AG09319 (cell line): ENCODE measurements at regions not wholly inside any gene's neighbourhood (a gene's known extent, or its start where the extent isn't known, plus 50 kb on each side); places are given as distances from the start of the nearest gene placed in this dataset.

ENCODE experiments used
- DNase-seq: peaks from one replicate; pipeline ENCODE4 v3.0.0-alpha.2; 2010; ENCODE audit warnings: low read depth; ENCODE audit errors: extremely low read depth
- TF ChIP-seq, protein P1 (sequence below): IDR thresholded peaks from 2 replicates; pipeline ENCODE4 v1.5.1; 2011; ENCODE audit warnings: low read depth, mild to moderate bottlenecking, inconsistent platforms, low read length, moderate library complexity

DNA sequence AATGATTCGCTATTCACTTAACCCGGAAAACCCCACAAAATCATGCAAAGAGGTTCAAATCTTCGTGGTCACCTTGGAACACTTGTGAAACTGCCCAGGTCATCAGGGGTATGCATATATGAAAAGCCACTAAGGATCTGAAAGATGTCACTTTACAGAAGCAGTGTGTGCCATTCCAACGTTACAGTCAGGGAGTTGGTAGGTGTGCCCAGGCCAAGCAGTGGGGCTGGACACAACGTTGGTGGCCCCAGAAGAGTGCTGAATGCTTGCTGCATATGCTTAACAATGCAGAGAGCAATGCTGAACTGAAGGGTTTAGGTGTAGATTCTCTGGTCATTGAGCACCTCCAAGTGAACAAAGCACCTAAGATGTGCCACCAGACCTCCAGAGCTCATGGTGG, 51.1 kb upstream of the EIF5 start:
- no peak for DNase-seq
- TF ChIP-seq, protein P1, sequence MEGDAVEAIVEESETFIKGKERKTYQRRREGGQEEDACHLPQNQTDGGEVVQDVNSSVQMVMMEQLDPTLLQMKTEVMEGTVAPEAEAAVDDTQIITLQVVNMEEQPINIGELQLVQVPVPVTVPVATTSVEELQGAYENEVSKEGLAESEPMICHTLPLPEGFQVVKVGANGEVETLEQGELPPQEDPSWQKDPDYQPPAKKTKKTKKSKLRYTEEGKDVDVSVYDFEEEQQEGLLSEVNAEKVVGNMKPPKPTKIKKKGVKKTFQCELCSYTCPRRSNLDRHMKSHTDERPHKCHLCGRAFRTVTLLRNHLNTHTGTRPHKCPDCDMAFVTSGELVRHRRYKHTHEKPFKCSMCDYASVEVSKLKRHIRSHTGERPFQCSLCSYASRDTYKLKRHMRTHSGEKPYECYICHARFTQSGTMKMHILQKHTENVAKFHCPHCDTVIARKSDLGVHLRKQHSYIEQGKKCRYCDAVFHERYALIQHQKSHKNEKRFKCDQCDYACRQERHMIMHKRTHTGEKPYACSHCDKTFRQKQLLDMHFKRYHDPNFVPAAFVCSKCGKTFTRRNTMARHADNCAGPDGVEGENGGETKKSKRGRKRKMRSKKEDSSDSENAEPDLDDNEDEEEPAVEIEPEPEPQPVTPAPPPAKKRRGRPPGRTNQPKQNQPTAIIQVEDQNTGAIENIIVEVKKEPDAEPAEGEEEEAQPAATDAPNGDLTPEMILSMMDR = no peak

DNA sequence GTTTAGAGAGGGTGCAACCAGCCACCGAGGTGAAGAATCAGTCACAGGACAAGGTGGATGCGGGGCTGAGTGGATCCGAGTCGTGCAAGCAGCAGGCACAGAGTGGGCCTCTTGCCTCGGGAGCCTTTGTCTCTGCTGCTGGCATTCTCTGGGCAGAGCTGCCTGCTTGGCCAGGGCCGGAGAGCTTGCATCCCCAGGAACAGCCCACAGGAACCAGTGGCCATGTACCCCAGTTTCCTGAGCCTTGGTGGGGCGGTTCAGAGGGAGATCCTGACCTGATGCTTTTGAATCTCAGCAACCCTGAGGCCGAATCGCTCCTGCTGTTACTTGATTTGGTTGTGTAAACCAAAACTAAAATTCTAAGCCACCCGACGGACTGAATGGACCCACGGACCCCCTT, 50.1 kb upstream of the EIF5 start:
- DNase-seq = no peak
- TF ChIP-seq, protein P1 = no peak
